ENCODE measurements at regions not wholly inside any gene's neighbourhood (a gene's known extent, or its start where the extent isn't known, plus 50 kb on each side); places are given as distances from the start of the nearest gene placed in this dataset.

DNA sequence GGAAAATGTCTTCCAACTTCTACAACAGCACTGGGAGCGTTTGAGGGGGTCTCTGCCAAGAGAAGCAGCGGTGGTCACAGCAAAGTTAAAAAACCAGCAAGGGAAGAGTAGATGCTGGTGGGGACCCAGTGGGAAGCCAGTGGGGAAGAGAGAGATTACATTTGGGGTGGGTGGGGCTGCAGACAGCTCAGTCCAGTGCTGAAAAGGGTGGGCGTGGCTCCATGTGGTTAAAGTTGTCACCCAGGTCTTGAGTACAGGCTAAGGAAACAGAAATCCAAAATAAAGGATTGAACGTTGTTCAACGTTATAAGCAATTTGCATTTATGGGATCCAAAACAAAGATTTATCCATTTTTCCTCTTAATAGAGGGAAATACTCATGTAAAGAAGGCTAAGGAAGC, 106.3 kb upstream of the LY86 start:
- Histone ChIP-seq H3K9me3 (no peaks in the 10 kb centered on the region), H3K4me1 (ENCODE audit: insufficient read depth) (no peaks in the 10 kb centered on the region), H3K27me3 (no peaks in the 10 kb centered on the region), H3K4me3 (no peak overlapping the region), H3K27ac (no peak overlapping the region), H3K36me3 (no peaks in the 10 kb centered on the region)
- intact Hi-C loops (cut with DNase I), result no loop called here
- no peak for TF ChIP-seq EP300 (IDR thresholded peaks at IDR 0.05)
- TF ChIP-seq POLR2A (IDR thresholded peaks at IDR 0.05), result no peak
- TF ChIP-seq, protein P1, sequence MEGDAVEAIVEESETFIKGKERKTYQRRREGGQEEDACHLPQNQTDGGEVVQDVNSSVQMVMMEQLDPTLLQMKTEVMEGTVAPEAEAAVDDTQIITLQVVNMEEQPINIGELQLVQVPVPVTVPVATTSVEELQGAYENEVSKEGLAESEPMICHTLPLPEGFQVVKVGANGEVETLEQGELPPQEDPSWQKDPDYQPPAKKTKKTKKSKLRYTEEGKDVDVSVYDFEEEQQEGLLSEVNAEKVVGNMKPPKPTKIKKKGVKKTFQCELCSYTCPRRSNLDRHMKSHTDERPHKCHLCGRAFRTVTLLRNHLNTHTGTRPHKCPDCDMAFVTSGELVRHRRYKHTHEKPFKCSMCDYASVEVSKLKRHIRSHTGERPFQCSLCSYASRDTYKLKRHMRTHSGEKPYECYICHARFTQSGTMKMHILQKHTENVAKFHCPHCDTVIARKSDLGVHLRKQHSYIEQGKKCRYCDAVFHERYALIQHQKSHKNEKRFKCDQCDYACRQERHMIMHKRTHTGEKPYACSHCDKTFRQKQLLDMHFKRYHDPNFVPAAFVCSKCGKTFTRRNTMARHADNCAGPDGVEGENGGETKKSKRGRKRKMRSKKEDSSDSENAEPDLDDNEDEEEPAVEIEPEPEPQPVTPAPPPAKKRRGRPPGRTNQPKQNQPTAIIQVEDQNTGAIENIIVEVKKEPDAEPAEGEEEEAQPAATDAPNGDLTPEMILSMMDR (IDR thresholded peaks at IDR 0.05), result no peak
- WGBS, 3 donors, result 81 to 85% (median 85%) methylated on average over 5 of the region's 5 CpGs
- no peak for DNase-seq

DNA sequence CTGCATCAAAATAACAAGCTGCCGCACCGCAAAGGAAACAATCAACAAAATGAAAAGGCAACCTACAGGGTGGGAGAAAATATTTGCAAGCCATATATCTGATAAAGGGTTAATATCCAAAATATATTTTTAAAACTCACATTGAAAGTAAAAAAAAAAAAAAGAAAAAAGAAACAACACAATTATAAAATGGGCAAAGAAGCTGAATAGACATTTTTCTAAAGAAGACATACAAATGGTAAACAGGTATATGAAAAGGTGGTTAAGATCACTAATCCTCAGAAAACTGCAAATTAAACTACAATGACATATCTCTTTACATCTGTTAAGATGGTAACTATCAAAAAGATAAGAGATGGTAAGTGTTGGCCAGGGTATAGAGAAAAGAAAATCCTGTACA, 105.4 kb upstream of the LY86 start:
- Histone ChIP-seq H3K4me1 (ENCODE audit: insufficient read depth) (no peaks in the 10 kb centered on the region), H3K27me3 (no peaks in the 10 kb centered on the region), H3K4me3 (no peak overlapping the region), H3K9me3 (no peaks in the 10 kb centered on the region), H3K27ac (no peak overlapping the region), H3K36me3 (no peaks in the 10 kb centered on the region)
- DNase-seq, result no peak
- intact Hi-C loops (cut with DNase I), result no loop called here
- WGBS, 3 donors, result 41 to 95% (median 71%) methylated on average over 2 of the region's 2 CpGs
- TF ChIP-seq, protein P1 (IDR thresholded peaks at IDR 0.05), result no peak
- no peak for TF ChIP-seq POLR2A (IDR thresholded peaks at IDR 0.05)
- no peak for TF ChIP-seq EP300 (IDR thresholded peaks at IDR 0.05)

DNA sequence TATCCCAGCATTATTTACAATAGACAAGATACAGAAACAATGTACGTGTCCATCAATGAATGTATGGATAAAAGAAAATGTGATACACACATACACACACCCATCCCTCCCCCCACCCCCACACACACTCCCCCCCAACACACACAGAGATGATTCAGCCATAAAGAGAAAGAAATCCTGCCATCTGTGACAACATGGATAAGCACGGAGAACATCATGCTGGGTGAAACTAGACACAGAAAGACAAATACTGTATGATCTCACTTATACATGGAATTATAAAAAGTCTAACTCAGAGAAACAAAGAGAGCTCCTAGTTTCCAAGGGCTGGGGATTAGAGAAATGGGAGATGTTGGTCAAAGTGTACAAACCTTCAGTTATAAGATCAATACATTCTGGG, 104.8 kb upstream of the LY86 start:
- H3K4me3 ChIP-seq, result no peak overlapping the region
- no peak for DNase-seq
- no peaks in the 10 kb centered on the region for H3K36me3 ChIP-seq
- TF ChIP-seq POLR2A (IDR thresholded peaks at IDR 0.05), result no peak
- TF ChIP-seq, protein P1 (IDR thresholded peaks at IDR 0.05), result no peak
- no peak for TF ChIP-seq EP300 (IDR thresholded peaks at IDR 0.05)
- no peak overlapping the region for H3K27ac ChIP-seq
- H3K9me3 ChIP-seq, result no peaks in the 10 kb centered on the region
- no peaks in the 10 kb centered on the region for H3K4me1 ChIP-seq (ENCODE audit: insufficient read depth)
- WGBS, 3 donors, result 69 to 77% (median 77%) methylated on average over 2 of the region's 2 CpGs
- intact Hi-C loops (cut with DNase I), result no loop called here
- no peaks in the 10 kb centered on the region for H3K27me3 ChIP-seq

DNA sequence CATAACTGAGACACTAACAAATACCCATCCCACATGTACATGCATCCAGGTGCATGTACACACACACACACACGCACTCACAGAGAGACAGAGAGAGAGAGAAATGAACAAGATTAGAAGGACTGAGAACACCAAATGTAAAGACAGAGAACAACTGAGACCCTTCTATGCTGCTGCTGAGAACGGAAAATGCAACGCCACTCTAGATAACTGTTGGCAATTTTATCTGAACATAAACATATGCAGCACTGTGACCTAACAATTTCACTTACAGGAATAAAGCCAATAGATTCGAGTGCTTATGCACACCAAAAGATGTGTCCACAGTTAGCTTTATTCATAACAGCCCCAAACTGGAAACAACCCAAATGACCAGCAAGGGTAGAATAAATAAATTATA, 103.8 kb upstream of the LY86 start:
- DNase-seq, result no peak
- TF ChIP-seq EP300 (IDR thresholded peaks at IDR 0.05) (no peak), POLR2A (IDR thresholded peaks at IDR 0.05) (no peak)
- TF ChIP-seq, protein P1 (IDR thresholded peaks at IDR 0.05), result no peak
- Histone ChIP-seq H3K4me3 (no peak overlapping the region), H3K36me3 (no peaks in the 10 kb centered on the region), H3K9me3 (no peaks in the 10 kb centered on the region), H3K4me1 (ENCODE audit: insufficient read depth) (no peaks in the 10 kb centered on the region), H3K27ac (no peak overlapping the region), H3K27me3 (no peaks in the 10 kb centered on the region)
- 16 to 33% (median 18%) methylated on average over 4 of the region's 4 CpGs for WGBS, 3 donors
- intact Hi-C loops (cut with DNase I), result no loop called here

DNA sequence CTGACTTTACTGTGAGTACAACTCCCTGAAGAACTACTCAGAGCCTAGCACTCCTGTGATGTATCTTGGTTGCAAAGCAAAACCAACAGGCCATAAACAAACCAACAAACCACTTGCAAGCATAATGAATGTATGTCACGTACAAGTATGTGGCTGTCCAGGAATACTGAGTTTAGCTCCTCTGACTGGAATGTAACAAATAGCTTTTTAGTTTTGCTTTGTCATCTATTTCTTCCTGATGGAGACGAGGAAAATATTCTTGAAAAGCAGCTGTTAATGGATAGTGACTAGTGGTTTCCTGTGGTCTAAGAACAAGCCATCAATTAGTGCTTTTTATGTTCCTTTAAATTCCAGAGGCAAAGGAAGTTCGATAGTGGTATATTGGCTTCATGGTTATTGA, 101.9 kb upstream of the LY86 start:
- no peaks in the 10 kb centered on the region for H3K27me3 ChIP-seq
- H3K9me3 ChIP-seq, result no peaks in the 10 kb centered on the region
- intact Hi-C loops (cut with DNase I), result no loop called here
- TF ChIP-seq EP300 (IDR thresholded peaks at IDR 0.05) (no peak), POLR2A (IDR thresholded peaks at IDR 0.05) (no peak)
- no peak overlapping the region for H3K27ac ChIP-seq
- DNase-seq, result no peak
- no peaks in the 10 kb centered on the region for H3K4me1 ChIP-seq (ENCODE audit: insufficient read depth)
- WGBS, 3 donors, result 50 to 69% (median 55%) methylated on average over 3 of the region's 3 CpGs
- H3K36me3 ChIP-seq, result no peaks in the 10 kb centered on the region
- no peak overlapping the region for H3K4me3 ChIP-seq
